ENCODE measurements at regions not wholly inside any gene's neighbourhood (a gene's known extent, or its start where the extent isn't known, plus 50 kb on each side); places are given as distances from the start of the nearest gene placed in this dataset.

GRCh38 chr7:130877991-130878305 lies 143.9 kb upstream of the KLF14 start:
- TF ChIP-seq, protein P1, sequence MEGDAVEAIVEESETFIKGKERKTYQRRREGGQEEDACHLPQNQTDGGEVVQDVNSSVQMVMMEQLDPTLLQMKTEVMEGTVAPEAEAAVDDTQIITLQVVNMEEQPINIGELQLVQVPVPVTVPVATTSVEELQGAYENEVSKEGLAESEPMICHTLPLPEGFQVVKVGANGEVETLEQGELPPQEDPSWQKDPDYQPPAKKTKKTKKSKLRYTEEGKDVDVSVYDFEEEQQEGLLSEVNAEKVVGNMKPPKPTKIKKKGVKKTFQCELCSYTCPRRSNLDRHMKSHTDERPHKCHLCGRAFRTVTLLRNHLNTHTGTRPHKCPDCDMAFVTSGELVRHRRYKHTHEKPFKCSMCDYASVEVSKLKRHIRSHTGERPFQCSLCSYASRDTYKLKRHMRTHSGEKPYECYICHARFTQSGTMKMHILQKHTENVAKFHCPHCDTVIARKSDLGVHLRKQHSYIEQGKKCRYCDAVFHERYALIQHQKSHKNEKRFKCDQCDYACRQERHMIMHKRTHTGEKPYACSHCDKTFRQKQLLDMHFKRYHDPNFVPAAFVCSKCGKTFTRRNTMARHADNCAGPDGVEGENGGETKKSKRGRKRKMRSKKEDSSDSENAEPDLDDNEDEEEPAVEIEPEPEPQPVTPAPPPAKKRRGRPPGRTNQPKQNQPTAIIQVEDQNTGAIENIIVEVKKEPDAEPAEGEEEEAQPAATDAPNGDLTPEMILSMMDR (IDR thresholded peaks at IDR 0.05): no peak
- TF ChIP-seq, protein P2, sequence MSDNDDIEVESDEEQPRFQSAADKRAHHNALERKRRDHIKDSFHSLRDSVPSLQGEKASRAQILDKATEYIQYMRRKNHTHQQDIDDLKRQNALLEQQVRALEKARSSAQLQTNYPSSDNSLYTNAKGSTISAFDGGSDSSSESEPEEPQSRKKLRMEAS (CRISPR knock-in tag; IDR thresholded peaks at IDR 0.05): no peak
- TF ChIP-seq ZNF512 (CRISPR knock-in tag; IDR thresholded peaks at IDR 0.05; ENCODE audit: borderline replicate concordance): no peak
- TF ChIP-seq SP1 (CRISPR knock-in tag; conservative IDR thresholded peaks at IDR 0.05): no peak
- TF ChIP-seq FOXP1 (CRISPR knock-in tag; IDR thresholded peaks at IDR 0.05; ENCODE audit: borderline replicate concordance): no peak
- TF ChIP-seq ZNF423 (CRISPR knock-in tag; IDR thresholded peaks at IDR 0.05): no peak

Data from WTC11 (cell line).